ENCODE measurements at regions not wholly inside any gene's neighbourhood (a gene's known extent, or its start where the extent isn't known, plus 50 kb on each side); places are given as distances from the start of the nearest gene placed in this dataset.

- Histone ChIP-seq H3K27ac (ENCODE audit: low read depth in 1 of 2, low read length in 2 of 2) (no peak overlapping the region), H3K4me3 (ENCODE audit: low read depth in 1 of 3, low read length in 3 of 3) (no peak overlapping the region), H3K36me3 (ENCODE audit: control insufficient read depth in 4 of 4, insufficient read depth in 3 of 4, low read depth in 1 of 4, low read length in 3 of 4) (no peaks in the 10 kb centered on the region), H3K4me1 (ENCODE audit: control insufficient read depth in 4 of 4, insufficient read depth in 4 of 4, low read length in 3 of 4) (no peaks in the 10 kb centered on the region), H3K9ac (ENCODE audit: low read depth in 1 of 2, low read length in 2 of 2) (no peak overlapping the region), H3K9me3 (ENCODE audit: control insufficient read depth in 4 of 4, low read length in 3 of 4) (peaks cover 0 to 9% (median 0%) of the 10 kb centered on the region in 4 donors), H3K27me3 (ENCODE audit: control insufficient read depth in 4 of 4, insufficient read depth in 4 of 4, low read length in 3 of 4) (no peaks in the 10 kb centered on the region)
- TF ChIP-seq EGR1 (IDR thresholded peaks at IDR 0.05; ENCODE audit: low read depth in 2 of 2): no peak
- TF ChIP-seq FOXA1 (IDR thresholded peaks at IDR 0.05): no peak
- TF ChIP-seq GABPA (IDR thresholded peaks at IDR 0.05 in 1 of 2, conservative IDR thresholded peaks at IDR 0.05 in 1 of 2): no peak
- TF ChIP-seq, protein P1, sequence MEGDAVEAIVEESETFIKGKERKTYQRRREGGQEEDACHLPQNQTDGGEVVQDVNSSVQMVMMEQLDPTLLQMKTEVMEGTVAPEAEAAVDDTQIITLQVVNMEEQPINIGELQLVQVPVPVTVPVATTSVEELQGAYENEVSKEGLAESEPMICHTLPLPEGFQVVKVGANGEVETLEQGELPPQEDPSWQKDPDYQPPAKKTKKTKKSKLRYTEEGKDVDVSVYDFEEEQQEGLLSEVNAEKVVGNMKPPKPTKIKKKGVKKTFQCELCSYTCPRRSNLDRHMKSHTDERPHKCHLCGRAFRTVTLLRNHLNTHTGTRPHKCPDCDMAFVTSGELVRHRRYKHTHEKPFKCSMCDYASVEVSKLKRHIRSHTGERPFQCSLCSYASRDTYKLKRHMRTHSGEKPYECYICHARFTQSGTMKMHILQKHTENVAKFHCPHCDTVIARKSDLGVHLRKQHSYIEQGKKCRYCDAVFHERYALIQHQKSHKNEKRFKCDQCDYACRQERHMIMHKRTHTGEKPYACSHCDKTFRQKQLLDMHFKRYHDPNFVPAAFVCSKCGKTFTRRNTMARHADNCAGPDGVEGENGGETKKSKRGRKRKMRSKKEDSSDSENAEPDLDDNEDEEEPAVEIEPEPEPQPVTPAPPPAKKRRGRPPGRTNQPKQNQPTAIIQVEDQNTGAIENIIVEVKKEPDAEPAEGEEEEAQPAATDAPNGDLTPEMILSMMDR (IDR thresholded peaks at IDR 0.05; ENCODE audit: low read depth, low read length, missing input control): no peak
- no peak for TF ChIP-seq TAF1 (conservative IDR thresholded peaks at IDR 0.05)
- no peak for TF ChIP-seq ATF3 (IDR thresholded peaks at IDR 0.05)
- no peak for DNase-seq (ENCODE audit: low spot score)
- 53% methylated on average over 4 of the region's 4 CpGs for WGBS
Measured at GRCh38 chr5:9987101-9987500, 262.6 kb downstream of the ATPSCKMT start.

GRCh38 chr5:9977070-9977469 lies 272.6 kb downstream of the ATPSCKMT start:
- H3K27me3 ChIP-seq (ENCODE audit: control insufficient read depth in 4 of 4, insufficient read depth in 4 of 4, low read length in 3 of 4): no peaks in the 10 kb centered on the region
- H3K4me3 ChIP-seq (ENCODE audit: low read depth in 1 of 3, low read length in 3 of 3): no peak overlapping the region
- no peak overlapping the region for H3K27ac ChIP-seq (ENCODE audit: low read depth in 1 of 2, low read length in 2 of 2)
- no peaks in the 10 kb centered on the region for H3K9me3 ChIP-seq (ENCODE audit: control insufficient read depth in 4 of 4, low read length in 3 of 4)
- no peaks in the 10 kb centered on the region for H3K4me1 ChIP-seq (ENCODE audit: control insufficient read depth in 4 of 4, insufficient read depth in 4 of 4, low read length in 3 of 4)
- H3K36me3 ChIP-seq (ENCODE audit: control insufficient read depth in 4 of 4, insufficient read depth in 3 of 4, low read depth in 1 of 4, low read length in 3 of 4): no peaks in the 10 kb centered on the region
- DNase-seq (ENCODE audit: low spot score): no peak
- H3K9ac ChIP-seq (ENCODE audit: low read depth in 1 of 2, low read length in 2 of 2): no peak overlapping the region
- TF ChIP-seq RAD21 (IDR thresholded peaks at IDR 0.05) (no peak), SP1 (IDR thresholded peaks at IDR 0.05) (no peak), FOXA2 (IDR thresholded peaks at IDR 0.05) (no peak), HNF4A (conservative IDR thresholded peaks at IDR 0.05) (no peak), GABPA (IDR thresholded peaks at IDR 0.05 in 1 of 2, conservative IDR thresholded peaks at IDR 0.05 in 1 of 2) (no peak)
- TF ChIP-seq, protein P2, sequence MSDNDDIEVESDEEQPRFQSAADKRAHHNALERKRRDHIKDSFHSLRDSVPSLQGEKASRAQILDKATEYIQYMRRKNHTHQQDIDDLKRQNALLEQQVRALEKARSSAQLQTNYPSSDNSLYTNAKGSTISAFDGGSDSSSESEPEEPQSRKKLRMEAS (IDR thresholded peaks at IDR 0.05): no peak
- TF ChIP-seq, protein P1 (IDR thresholded peaks at IDR 0.05; ENCODE audit: low read depth, low read length, missing input control): no peak
- 45% methylated on average over 2 of the region's 2 CpGs for WGBS

DNA sequence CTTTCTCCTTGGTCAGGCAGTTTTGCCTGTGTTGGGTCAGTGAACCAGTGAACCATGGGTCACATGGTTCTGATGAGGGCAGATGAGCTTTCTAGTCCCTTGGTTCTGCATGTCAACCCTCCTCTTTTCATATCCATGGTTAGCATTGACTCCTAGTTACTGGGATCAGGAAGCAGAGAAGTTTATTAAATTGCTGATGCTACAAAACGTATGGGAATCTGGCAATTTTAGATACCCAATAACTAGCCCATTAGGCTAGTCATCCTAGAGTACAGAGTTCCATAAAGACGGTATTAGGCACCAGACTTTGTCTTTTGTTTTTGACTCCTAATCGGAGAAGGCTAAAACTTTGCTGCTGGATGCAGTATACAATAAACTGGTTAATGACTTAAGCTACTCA lies 273.1 kb downstream of the ATPSCKMT start:
- WGBS: 71% methylated on average over 3 of the region's 3 CpGs
- no peaks in the 10 kb centered on the region for H3K4me1 ChIP-seq (ENCODE audit: control insufficient read depth in 4 of 4, insufficient read depth in 4 of 4, low read length in 3 of 4)
- no peak for DNase-seq (ENCODE audit: low spot score)
- H3K4me3 ChIP-seq (ENCODE audit: low read depth in 1 of 3, low read length in 3 of 3): no peak overlapping the region
- H3K27ac ChIP-seq (ENCODE audit: low read depth in 1 of 2, low read length in 2 of 2): no peak overlapping the region
- H3K36me3 ChIP-seq (ENCODE audit: control insufficient read depth in 4 of 4, insufficient read depth in 3 of 4, low read depth in 1 of 4, low read length in 3 of 4): no peaks in the 10 kb centered on the region
- TF ChIP-seq FOXA2 (IDR thresholded peaks at IDR 0.05) (no peak), SP1 (IDR thresholded peaks at IDR 0.05) (no peak)
- no peak overlapping the region for H3K9ac ChIP-seq (ENCODE audit: low read depth in 1 of 2, low read length in 2 of 2)
- H3K27me3 ChIP-seq (ENCODE audit: control insufficient read depth in 4 of 4, insufficient read depth in 4 of 4, low read length in 3 of 4): no peaks in the 10 kb centered on the region
- H3K9me3 ChIP-seq (ENCODE audit: control insufficient read depth in 4 of 4, low read length in 3 of 4): no peaks in the 10 kb centered on the region
